K562 (cell line): ENCODE measurements at regions not wholly inside any gene's neighbourhood (a gene's known extent, or its start where the extent isn't known, plus 50 kb on each side); places are given as distances from the start of the nearest gene placed in this dataset.

Source experiments
- ATAC-seq: fragments of 200-7000 bp; cut with Tn5 transposase; 3 replicates; pipeline ENCODE4 v1.9.1; 2020; ENCODE audit warnings: moderate library complexity
- BruUV-seq: library from RNA; stranded (reverse); fragments of 400-500 nt; replicated peaks from 2 replicates; lab custom pipeline; 2021; lab: Mats Ljungman, UMichigan
- CTCF ChIA-PET: fragments of 300-600 bp; formaldehyde crosslinking; extraction: SDS; loops from one replicate; lab custom pipeline; 2021; ENCODE audit warnings: low intra/inter-chr PET ratio; lab: Yijun Ruan, JAX
- POLR2A ChIA-PET: fragments of 300-600, 350-650 bp; sonication (Branson Sonifier 250); formaldehyde crosslinking; extraction: SDS; loops from one replicate; lab custom pipeline; 2021; ENCODE audit warnings: antibody characterized with exemption, inconsistent platforms; lab: Yijun Ruan, JAX
- DNase-seq, 4 experiments: peaks; one replicate each; pipeline versions ENCODE4 v3.0.0 to v3.0.0-alpha.2; 2011 to 2018; ENCODE audit warnings: low spot score in 3 of 4, mixed read lengths in 3 of 4; ENCODE audit errors: extremely low read depth in 1 of 4
- FAIRE-seq: peaks from 2 replicates; lab custom pipeline; 2011; peaks lifted over from hg19 to GRCh38; lab: Jason Lieb, UNC
- H2AFZ ChIP-seq: 2 replicates; pipeline ENCODE4 v1.6.0; 2011; ENCODE audit warnings: low read depth, low read length, control low read depth, inconsistent platforms
- H3K27ac ChIP-seq: fragments of 200-600 bp; 3 replicates; pipeline ENCODE4 v1.8.0; 2011; ENCODE audit warnings: low read depth, mild to moderate bottlenecking, control low read depth, inconsistent platforms, low read length, moderate library complexity, mixed read lengths; ENCODE audit errors: extremely low read depth
- H3K27me3 ChIP-seq, 2 experiments: fragments of 300-600 bp in 1 of 2; 2 replicates in 1 of 2; 3 replicates in 1 of 2; pipeline versions ENCODE4 v1.6.0 to v1.8.0; 2011; ENCODE audit warnings: inconsistent platforms in 2 of 2, low read length in 2 of 2, mild to moderate bottlenecking in 1 of 2, mixed read lengths in 1 of 2, moderate library complexity in 1 of 2; ENCODE audit not compliant: control insufficient read depth in 2 of 2, insufficient read depth in 2 of 2
- H3K36me3 ChIP-seq: fragments of 300-600 bp; 3 replicates; pipeline ENCODE4 v1.8.0; 2011; ENCODE audit warnings: mild to moderate bottlenecking, low read length, inconsistent platforms; ENCODE audit not compliant: control insufficient read depth, insufficient read depth
- H3K4me1 ChIP-seq, 2 experiments: fragments of 200-600 bp in 1 of 2; replicated peaks in 1 of 2; 2 replicates in 1 of 2; 3 replicates in 1 of 2; pipeline versions ENCODE4 v1.5.1 to v1.8.0; 2011; ENCODE audit warnings: inconsistent platforms in 2 of 2, low read length in 2 of 2, mild to moderate bottlenecking in 1 of 2, mixed read lengths in 1 of 2, moderate library complexity in 1 of 2; ENCODE audit not compliant: control insufficient read depth in 2 of 2, insufficient read depth in 2 of 2
- H3K4me2 ChIP-seq: 2 replicates; pipeline ENCODE4 v1.6.1; 2011; ENCODE audit warnings: low read length, control low read depth, inconsistent platforms, mixed read lengths; ENCODE audit not compliant: insufficient read depth
- H3K4me3 ChIP-seq: fragments of 200-600 bp; sonication (generic), shearing (Covaris generic); 2 replicates; pipeline ENCODE4 v1.5.1; 2016; ENCODE audit warnings: control low read depth, inconsistent platforms
- H3K79me2 ChIP-seq: fragments of 200-600 bp; 3 replicates; pipeline ENCODE4 v1.8.0; 2011; ENCODE audit warnings: low read length, inconsistent platforms; ENCODE audit not compliant: control insufficient read depth, insufficient read depth
- H3K9ac ChIP-seq, 2 experiments: 2 replicates each; pipeline versions ENCODE4 v1.6.0 to v1.6.1; 2011; ENCODE audit warnings: low read depth in 2 of 2, low read length in 2 of 2, control low read depth in 1 of 2, inconsistent platforms in 1 of 2, mild to moderate bottlenecking in 1 of 2, mixed read lengths in 1 of 2; ENCODE audit not compliant: insufficient read depth in 1 of 2
- H3K9me1 ChIP-seq: one replicate; pipeline ENCODE4 v1.6.0; 2011; ENCODE audit warnings: inconsistent platforms, mild to moderate bottlenecking, low read length, moderate library complexity; ENCODE audit not compliant: control insufficient read depth, insufficient read depth
- H3K9me3 ChIP-seq: replicated peaks from 2 replicates; pipeline ENCODE4 v1.5.1; 2011; ENCODE audit warnings: low read depth, low read length, inconsistent platforms; ENCODE audit not compliant: control insufficient read depth, insufficient read depth
- H4K20me1 ChIP-seq: replicated peaks from 2 replicates; pipeline ENCODE4 v1.6.1; 2011; ENCODE audit warnings: low read length, inconsistent platforms, mixed read lengths; ENCODE audit not compliant: control insufficient read depth, insufficient read depth
- CBFB ChIP-seq: sonication (generic); formaldehyde crosslinking; IDR thresholded peaks from 2 replicates; pipeline ENCODE4 v1.4.0; 2020; ENCODE audit warnings: mild to moderate bottlenecking, missing genetic modification reagents
- CSDE1 ChIP-seq, 2 experiments: fragments of 450-650 bp; IDR thresholded peaks; 2 replicates each; pipeline ENCODE4 v1.6.1; 2016; ENCODE audit warnings: mild to moderate bottlenecking in 1 of 2
- FOXK1 ChIP-seq: sonication (generic); formaldehyde crosslinking; IDR thresholded peaks from 2 replicates; pipeline ENCODE4 v1.8.0; 2022; ENCODE audit warnings: missing genetic modification reagents, mild to moderate bottlenecking, borderline replicate concordance
- HDAC1 ChIP-seq, 2 experiments: fragments of 450-650 bp; IDR thresholded peaks; 2 replicates each; pipeline ENCODE4 v1.6.1; 2016 to 2017; ENCODE audit warnings: inconsistent platforms in 1 of 2, mild to moderate bottlenecking in 1 of 2, moderate library complexity in 1 of 2
- KAT8 ChIP-seq: fragments of 450-650 bp; IDR thresholded peaks from 2 replicates; pipeline ENCODE4 v1.6.1; 2016; ENCODE audit warnings: low read depth, mild to moderate bottlenecking
- KLF16 ChIP-seq: IDR thresholded peaks from 2 replicates; pipeline ENCODE4 v1.6.1; 2016; ENCODE audit warnings: antibody characterized with exemption
- NUFIP1 ChIP-seq: fragments of 450-650 bp; IDR thresholded peaks from 2 replicates; pipeline ENCODE4 v1.6.1; 2018; ENCODE audit not compliant: partially characterized antibody
- SUPT5H ChIP-seq: fragments of 450-650 bp; IDR thresholded peaks from 2 replicates; pipeline ENCODE4 v1.6.1; 2016
- WHSC1 ChIP-seq: IDR thresholded peaks from one replicate; pipeline ENCODE4 v1.6.1; 2012; ENCODE audit warnings: low read length, control low read depth, inconsistent platforms
- ZBED1 ChIP-seq: IDR thresholded peaks from 2 replicates; pipeline ENCODE4 v1.6.1; 2014
- ZNF217 ChIP-seq: sonication (generic); formaldehyde crosslinking; IDR thresholded peaks from 2 replicates; pipeline ENCODE4 v1.8.0; 2022; ENCODE audit warnings: mild to moderate bottlenecking, missing genetic modification reagents
- WGBS: fragments of 100-300 bp; shearing (Covaris generic); methylation state at CpG from one replicate; pipeline ENCODE4 v1.1.6; 2016; ENCODE audit warnings: low coverage, mixed read lengths; ENCODE audit not compliant: insufficient coverage; ENCODE audit errors: missing lambda C conversion rate; 5-methylcytosine and 5-hydroxymethylcytosine counted together
- in situ Hi-C: fragments of 300-500 bp; cut with MboI; formaldehyde crosslinking; loops from 4 replicates; pipeline ENCODE4 v1.15.0; 2018; ENCODE audit warnings: inconsistent platforms, mixed read lengths
- intact Hi-C: fragments of 100-400 bp; cut with micrococcal nuclease; formaldehyde crosslinking; loops from 2 replicates; pipeline ENCODE4 v1.14.2; 2022
- TF ChIP-seq, protein P1 (sequence below): fragments of 250-450 bp; sonication (Bioruptor Pico); IDR thresholded peaks from 2 replicates; pipeline ENCODE4 v1.5.0; 2022; ENCODE audit warnings: mild to moderate bottlenecking

DNA sequence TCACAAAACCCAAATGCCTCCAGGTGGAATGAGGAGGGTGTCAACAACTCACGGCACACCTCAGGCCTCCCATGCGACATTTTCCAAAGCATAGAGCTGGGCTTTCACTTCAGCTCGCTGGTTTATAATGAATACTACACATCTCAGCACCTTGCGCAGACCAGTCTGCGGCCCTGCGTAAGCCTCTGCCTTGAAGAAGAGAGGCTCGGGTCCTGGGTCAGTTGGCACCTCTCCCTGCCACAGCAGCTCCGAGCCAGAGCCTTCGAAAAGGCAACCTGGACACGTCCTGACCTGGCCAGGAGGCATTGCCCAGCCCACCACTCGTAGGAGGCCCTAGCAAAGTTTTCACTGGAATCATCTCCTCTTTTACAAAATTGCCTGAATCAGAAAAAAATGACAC lies 183.0 kb upstream of the AFDN start:
- DNase-seq: no peak
- TF ChIP-seq CBFB (CRISPR knock-in tag) (no peak), ZNF217 (no peak), KLF16 (no peak), SUPT5H (no peak), FOXK1 (CRISPR knock-in tag) (no peak), ZBED1 (no peak), CSDE1 (IDR thresholded peaks at IDR 0.05) (no peak), WHSC1 (no peak), NUFIP1 (no peak), HDAC1 (IDR thresholded peaks at IDR 0.05) (no peak), KAT8 (no peak)
- TF ChIP-seq, protein P1, sequence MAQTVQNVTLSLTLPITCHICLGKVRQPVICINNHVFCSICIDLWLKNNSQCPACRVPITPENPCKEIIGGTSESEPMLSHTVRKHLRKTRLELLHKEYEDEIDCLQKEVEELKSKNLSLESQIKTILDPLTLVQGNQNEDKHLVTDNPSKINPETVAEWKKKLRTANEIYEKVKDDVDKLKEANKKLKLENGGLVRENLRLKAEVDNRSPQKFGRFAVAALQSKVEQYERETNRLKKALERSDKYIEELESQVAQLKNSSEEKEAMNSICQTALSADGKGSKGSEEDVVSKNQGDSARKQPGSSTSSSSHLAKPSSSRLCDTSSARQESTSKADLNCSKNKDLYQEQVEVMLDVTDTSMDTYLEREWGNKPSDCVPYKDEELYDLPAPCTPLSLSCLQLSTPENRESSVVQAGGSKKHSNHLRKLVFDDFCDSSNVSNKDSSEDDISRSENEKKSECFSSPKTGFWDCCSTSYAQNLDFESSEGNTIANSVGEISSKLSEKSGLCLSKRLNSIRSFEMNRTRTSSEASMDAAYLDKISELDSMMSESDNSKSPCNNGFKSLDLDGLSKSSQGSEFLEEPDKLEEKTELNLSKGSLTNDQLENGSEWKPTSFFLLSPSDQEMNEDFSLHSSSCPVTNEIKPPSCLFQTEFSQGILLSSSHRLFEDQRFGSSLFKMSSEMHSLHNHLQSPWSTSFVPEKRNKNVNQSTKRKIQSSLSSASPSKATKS (CRISPR knock-in tag): no peak
- TF ChIP-seq, all 486 proteins: peak for 0
- ChIA-PET POLR2A (interaction anchor here (0.5 to 1.4 kb wide), 2 partner anchors 54 to 524 kb away, joined by 3 read pairs; no protein-coding TSS in a partner anchor), CTCF (no interaction called here)
- Histone ChIP-seq H3K4me1 (no peaks in the 10 kb centered on the region; a peak in 1 of 5 replicates), H3K4me2 (no peak overlapping the region), H3K79me2 (no peaks in the 10 kb centered on the region), H3K4me3 (no peak overlapping the region), H3K9me1 (no peaks in the 10 kb centered on the region), H2AFZ (no peak overlapping the region), H3K27ac (no peak overlapping the region), H4K20me1 (no peaks in the 10 kb centered on the region), H3K27me3 (peaks cover 27 to 42% of the 10 kb centered on the region in 2 experiments), H3K9me3 (no peaks in the 10 kb centered on the region), H3K36me3 (no peaks in the 10 kb centered on the region), H3K9ac (no peak overlapping the region)
- FAIRE-seq (no peak), ATAC-seq (no peak)
- BruUV-seq: no TSS peak
- WGBS: 1% methylated on average over 11 of the region's 11 CpGs
- intact Hi-C loops: no loop called here
- in situ Hi-C loops: no loop called here
